ENCODE measurements at regions not wholly inside any gene's neighbourhood (a gene's known extent, or its start where the extent isn't known, plus 50 kb on each side); places are given as distances from the start of the nearest gene placed in this dataset.

DNA sequence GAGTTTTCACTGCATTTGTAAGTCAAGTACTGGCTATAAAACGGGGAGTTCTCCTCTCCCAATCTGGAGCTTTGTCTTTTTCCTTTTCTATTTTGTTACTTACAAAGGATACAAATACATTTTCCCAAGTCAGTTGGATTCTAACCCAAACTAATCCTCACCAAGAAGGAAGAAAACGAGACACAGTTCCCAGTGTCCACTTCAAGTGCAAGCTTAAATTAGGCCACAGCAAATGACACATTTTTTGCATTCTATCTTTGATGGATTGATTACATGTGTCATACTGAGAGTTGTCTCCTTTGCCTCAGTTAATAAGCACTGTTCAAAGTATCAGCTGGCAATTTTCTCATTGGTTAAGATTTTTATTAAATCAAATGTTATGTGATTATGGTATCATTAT is 296.7 kb upstream of the ANO5 start:
- TF ChIP-seq, protein P1, sequence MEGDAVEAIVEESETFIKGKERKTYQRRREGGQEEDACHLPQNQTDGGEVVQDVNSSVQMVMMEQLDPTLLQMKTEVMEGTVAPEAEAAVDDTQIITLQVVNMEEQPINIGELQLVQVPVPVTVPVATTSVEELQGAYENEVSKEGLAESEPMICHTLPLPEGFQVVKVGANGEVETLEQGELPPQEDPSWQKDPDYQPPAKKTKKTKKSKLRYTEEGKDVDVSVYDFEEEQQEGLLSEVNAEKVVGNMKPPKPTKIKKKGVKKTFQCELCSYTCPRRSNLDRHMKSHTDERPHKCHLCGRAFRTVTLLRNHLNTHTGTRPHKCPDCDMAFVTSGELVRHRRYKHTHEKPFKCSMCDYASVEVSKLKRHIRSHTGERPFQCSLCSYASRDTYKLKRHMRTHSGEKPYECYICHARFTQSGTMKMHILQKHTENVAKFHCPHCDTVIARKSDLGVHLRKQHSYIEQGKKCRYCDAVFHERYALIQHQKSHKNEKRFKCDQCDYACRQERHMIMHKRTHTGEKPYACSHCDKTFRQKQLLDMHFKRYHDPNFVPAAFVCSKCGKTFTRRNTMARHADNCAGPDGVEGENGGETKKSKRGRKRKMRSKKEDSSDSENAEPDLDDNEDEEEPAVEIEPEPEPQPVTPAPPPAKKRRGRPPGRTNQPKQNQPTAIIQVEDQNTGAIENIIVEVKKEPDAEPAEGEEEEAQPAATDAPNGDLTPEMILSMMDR (IDR thresholded peaks at IDR 0.05), result no peak
- no peak for TF ChIP-seq POLR2A (IDR thresholded peaks at IDR 0.05)

Data from heart left ventricle (tissue), 13 donors.